Prostate gland (tissue), 2 donors: ENCODE measurements at regions not wholly inside any gene's neighbourhood (a gene's known extent, or its start where the extent isn't known, plus 50 kb on each side); places are given as distances from the start of the nearest gene placed in this dataset.

Source experiments
- POLR2A ChIP-seq: fragments of 450-650 bp; IDR thresholded peaks from one replicate; pipeline ENCODE4 v1.6.1; 2016; ENCODE audit warnings: antibody characterized with exemption, mild to moderate bottlenecking
- POLR2AphosphoS5 ChIP-seq: sonication (generic); formaldehyde crosslinking; IDR thresholded peaks from one replicate; pipeline ENCODE4 v1.6.1; 2017; ENCODE audit warnings: antibody characterized with exemption
- TF ChIP-seq, protein P1 (sequence below), 4 experiments: fragments of 200-600 bp in 2 of 4; fragments of 450-650 bp in 2 of 4; sonication (generic) in 2 of 4; IDR thresholded peaks; 1 replicate in 3 of 4; 2 replicates in 1 of 4; pipeline ENCODE4 v1.5.1; 2016 to 2019; ENCODE audit warnings: antibody characterized with exemption in 4 of 4, mild to moderate bottlenecking in 2 of 4, moderate library complexity in 2 of 4

DNA sequence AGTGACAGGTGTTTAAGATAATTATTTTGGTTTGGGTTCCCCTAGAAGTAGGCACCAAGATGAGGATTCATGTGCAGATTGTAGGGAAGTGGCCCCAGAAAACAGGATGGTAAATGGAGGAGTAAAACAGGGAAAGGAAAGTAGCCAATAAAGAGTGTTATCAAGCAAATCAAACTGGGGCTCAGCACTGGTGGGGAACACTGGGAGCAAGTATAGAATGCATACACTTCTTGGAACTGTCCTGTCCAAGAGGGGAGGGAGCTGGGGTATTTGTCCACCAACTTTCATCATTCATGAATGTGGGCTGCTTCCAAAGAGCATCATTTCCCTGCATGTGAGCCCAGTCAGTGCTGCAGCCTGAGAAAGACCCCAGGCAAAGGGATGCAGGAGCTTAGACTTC is 215.7 kb upstream of the IRX5 start:
- TF ChIP-seq POLR2A, result no peak
- TF ChIP-seq POLR2AphosphoS5, result no peak
- TF ChIP-seq, protein P1, sequence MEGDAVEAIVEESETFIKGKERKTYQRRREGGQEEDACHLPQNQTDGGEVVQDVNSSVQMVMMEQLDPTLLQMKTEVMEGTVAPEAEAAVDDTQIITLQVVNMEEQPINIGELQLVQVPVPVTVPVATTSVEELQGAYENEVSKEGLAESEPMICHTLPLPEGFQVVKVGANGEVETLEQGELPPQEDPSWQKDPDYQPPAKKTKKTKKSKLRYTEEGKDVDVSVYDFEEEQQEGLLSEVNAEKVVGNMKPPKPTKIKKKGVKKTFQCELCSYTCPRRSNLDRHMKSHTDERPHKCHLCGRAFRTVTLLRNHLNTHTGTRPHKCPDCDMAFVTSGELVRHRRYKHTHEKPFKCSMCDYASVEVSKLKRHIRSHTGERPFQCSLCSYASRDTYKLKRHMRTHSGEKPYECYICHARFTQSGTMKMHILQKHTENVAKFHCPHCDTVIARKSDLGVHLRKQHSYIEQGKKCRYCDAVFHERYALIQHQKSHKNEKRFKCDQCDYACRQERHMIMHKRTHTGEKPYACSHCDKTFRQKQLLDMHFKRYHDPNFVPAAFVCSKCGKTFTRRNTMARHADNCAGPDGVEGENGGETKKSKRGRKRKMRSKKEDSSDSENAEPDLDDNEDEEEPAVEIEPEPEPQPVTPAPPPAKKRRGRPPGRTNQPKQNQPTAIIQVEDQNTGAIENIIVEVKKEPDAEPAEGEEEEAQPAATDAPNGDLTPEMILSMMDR (IDR thresholded peaks at IDR 0.05), result no peak
